ENCODE measurements at regions not wholly inside any gene's neighbourhood (a gene's known extent, or its start where the extent isn't known, plus 50 kb on each side); places are given as distances from the start of the nearest gene placed in this dataset.

GRCh38 chr18:43650426-43650825 lies 373.1 kb upstream of the SYT4 start:
- CTCF ChIA-PET: interaction anchor here (0.9 kb wide), 1 partner anchor 12 kb away, joined by 3 read pairs; no protein-coding TSS in a partner anchor

DNA sequence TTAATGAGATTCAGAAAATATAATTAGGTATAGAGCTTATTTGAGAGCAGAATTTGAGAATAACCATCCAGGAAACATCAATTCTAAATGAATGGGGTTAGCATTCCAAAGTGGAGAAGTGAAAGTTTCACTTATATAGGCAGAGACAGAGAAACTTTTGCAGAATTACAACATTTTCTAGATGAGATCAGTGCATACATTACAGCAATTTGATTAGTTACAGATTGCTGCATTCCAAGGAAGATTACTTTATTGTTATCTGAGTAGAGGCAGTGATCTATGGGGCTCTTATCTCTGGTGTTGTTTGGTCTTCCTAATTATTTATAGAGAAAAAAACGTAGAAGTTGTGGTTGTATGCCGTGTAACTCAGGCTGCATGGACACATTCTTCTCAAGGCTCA lies 373.8 kb upstream of the SYT4 start:
- H3K4me1 ChIP-seq (ENCODE audit: control insufficient read depth, insufficient read depth, low read length): no peaks in the 10 kb centered on the region
- H3K9me3 ChIP-seq (ENCODE audit: control insufficient read depth, insufficient read depth, low read depth, low read length): no peaks in the 10 kb centered on the region
- CTCF ChIA-PET: interaction anchor here (1.1 kb wide), 1 partner anchor 30 kb away, joined by 3 read pairs; no protein-coding TSS in a partner anchor
- POLR2A ChIA-PET: no interaction called here
- no peak overlapping the region for H3K27ac ChIP-seq (ENCODE audit: extremely low read depth, low read depth, low read length)
- TF ChIP-seq ZNF121 (tag by site-specific recombination; IDR thresholded peaks at IDR 0.05) (no peak), ZBTB48 (tag by site-specific recombination; IDR thresholded peaks at IDR 0.05) (no peak), ZNF302 (tag by site-specific recombination; IDR thresholded peaks at IDR 0.05; ENCODE audit: low read depth) (no peak), PRDM10 (tag by site-specific recombination; IDR thresholded peaks at IDR 0.05) (no peak), ZIC2 (tag by site-specific recombination; IDR thresholded peaks at IDR 0.05) (no peak), ZNF280D (tag by site-specific recombination; IDR thresholded peaks at IDR 0.05) (no peak), SCRT1 (tag by site-specific recombination; IDR thresholded peaks at IDR 0.05; ENCODE audit: borderline replicate concordance) (no peak)
- TF ChIP-seq, protein P1, sequence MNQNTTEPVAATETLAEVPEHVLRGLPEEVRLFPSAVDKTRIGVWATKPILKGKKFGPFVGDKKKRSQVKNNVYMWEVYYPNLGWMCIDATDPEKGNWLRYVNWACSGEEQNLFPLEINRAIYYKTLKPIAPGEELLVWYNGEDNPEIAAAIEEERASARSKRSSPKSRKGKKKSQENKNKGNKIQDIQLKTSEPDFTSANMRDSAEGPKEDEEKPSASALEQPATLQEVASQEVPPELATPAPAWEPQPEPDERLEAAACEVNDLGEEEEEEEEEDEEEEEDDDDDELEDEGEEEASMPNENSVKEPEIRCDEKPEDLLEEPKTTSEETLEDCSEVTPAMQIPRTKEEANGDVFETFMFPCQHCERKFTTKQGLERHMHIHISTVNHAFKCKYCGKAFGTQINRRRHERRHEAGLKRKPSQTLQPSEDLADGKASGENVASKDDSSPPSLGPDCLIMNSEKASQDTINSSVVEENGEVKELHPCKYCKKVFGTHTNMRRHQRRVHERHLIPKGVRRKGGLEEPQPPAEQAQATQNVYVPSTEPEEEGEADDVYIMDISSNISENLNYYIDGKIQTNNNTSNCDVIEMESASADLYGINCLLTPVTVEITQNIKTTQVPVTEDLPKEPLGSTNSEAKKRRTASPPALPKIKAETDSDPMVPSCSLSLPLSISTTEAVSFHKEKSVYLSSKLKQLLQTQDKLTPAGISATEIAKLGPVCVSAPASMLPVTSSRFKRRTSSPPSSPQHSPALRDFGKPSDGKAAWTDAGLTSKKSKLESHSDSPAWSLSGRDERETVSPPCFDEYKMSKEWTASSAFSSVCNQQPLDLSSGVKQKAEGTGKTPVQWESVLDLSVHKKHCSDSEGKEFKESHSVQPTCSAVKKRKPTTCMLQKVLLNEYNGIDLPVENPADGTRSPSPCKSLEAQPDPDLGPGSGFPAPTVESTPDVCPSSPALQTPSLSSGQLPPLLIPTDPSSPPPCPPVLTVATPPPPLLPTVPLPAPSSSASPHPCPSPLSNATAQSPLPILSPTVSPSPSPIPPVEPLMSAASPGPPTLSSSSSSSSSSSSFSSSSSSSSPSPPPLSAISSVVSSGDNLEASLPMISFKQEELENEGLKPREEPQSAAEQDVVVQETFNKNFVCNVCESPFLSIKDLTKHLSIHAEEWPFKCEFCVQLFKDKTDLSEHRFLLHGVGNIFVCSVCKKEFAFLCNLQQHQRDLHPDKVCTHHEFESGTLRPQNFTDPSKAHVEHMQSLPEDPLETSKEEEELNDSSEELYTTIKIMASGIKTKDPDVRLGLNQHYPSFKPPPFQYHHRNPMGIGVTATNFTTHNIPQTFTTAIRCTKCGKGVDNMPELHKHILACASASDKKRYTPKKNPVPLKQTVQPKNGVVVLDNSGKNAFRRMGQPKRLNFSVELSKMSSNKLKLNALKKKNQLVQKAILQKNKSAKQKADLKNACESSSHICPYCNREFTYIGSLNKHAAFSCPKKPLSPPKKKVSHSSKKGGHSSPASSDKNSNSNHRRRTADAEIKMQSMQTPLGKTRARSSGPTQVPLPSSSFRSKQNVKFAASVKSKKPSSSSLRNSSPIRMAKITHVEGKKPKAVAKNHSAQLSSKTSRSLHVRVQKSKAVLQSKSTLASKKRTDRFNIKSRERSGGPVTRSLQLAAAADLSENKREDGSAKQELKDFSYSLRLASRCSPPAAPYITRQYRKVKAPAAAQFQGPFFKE (tag by site-specific recombination; IDR thresholded peaks at IDR 0.05; ENCODE audit: borderline replicate concordance): no peak
- H3K36me3 ChIP-seq (ENCODE audit: control insufficient read depth in 2 of 2, insufficient read depth in 1 of 2, low read length in 2 of 2): no peaks in the 10 kb centered on the region
- no peak overlapping the region for H3K4me3 ChIP-seq (ENCODE audit: low read depth, low read length)

More at GRCh38 chr18:43650426-43650825, 373.1 kb upstream of the SYT4 start:
- Histone ChIP-seq H3K4me3 (ENCODE audit: low read depth, low read length) (no peak overlapping the region), H3K4me1 (ENCODE audit: control insufficient read depth, insufficient read depth, low read length) (no peaks in the 10 kb centered on the region), H3K9me3 (ENCODE audit: control insufficient read depth, insufficient read depth, low read depth, low read length) (no peaks in the 10 kb centered on the region), H3K36me3 (ENCODE audit: control insufficient read depth in 2 of 2, insufficient read depth in 1 of 2, low read length in 2 of 2) (no peaks in the 10 kb centered on the region), H3K27ac (ENCODE audit: extremely low read depth, low read depth, low read length) (no peak overlapping the region)
- TF ChIP-seq ZNF214 (tag by site-specific recombination; IDR thresholded peaks at IDR 0.05; ENCODE audit: borderline replicate concordance): no peak
- TF ChIP-seq ATF2 (tag by site-specific recombination; IDR thresholded peaks at IDR 0.05; ENCODE audit: low read depth): no peak
- POLR2A ChIA-PET: no interaction called here

Measured in HEK293 (cell line).